ENCODE measurements at regions not wholly inside any gene's neighbourhood (a gene's known extent, or its start where the extent isn't known, plus 50 kb on each side); places are given as distances from the start of the nearest gene placed in this dataset.

DNA sequence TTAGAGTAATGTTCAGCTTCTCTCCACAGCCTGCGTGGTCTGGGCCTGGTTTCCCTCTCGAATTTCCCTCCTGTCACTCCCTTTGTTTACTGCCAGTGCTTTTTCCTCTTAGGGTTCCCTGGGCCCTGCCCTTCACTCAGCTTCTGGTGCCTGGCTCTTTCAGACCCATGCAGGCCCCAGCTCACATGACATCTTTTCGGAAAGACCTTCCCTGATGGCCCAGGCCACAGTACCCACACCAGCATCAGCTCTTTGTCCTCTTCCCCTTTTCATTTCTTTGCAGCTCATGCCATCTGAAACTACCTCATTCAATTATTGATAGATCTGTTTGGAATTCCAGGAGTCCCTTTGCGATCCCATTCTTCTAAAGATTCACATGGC, 68.1 kb upstream of the ABL1 start:
- Histone ChIP-seq H3K4me3 (ENCODE audit: insufficient read depth, low read length) (no peak overlapping the region), H3K79me2 (ENCODE audit: insufficient read depth, low read length) (peaks cover 88% of the 10 kb centered on the region), H3K27me3 (ENCODE audit: insufficient read depth, low read length) (no peaks in the 10 kb centered on the region), H3K9me3 (ENCODE audit: low read depth, low read length) (no peaks in the 10 kb centered on the region), H3K4me1 (ENCODE audit: insufficient read depth, low read length) (peaks cover 51% of the 10 kb centered on the region), H2AFZ (ENCODE audit: low read length) (no peak overlapping the region), H3K4me2 (ENCODE audit: insufficient read depth, low read length) (no peak overlapping the region), H3K36me3 (ENCODE audit: insufficient read depth, low read length) (no peaks in the 10 kb centered on the region), H3K27ac (ENCODE audit: low read depth, low read length) (peak overlapping the region; percentile 88), H4K20me1 (ENCODE audit: insufficient read depth, low read length) (peaks cover 2% of the 10 kb centered on the region)
- no peak for DNase-seq (ENCODE audit: insufficient read length, low spot score, missing footprints)
- TF ChIP-seq, protein P1, sequence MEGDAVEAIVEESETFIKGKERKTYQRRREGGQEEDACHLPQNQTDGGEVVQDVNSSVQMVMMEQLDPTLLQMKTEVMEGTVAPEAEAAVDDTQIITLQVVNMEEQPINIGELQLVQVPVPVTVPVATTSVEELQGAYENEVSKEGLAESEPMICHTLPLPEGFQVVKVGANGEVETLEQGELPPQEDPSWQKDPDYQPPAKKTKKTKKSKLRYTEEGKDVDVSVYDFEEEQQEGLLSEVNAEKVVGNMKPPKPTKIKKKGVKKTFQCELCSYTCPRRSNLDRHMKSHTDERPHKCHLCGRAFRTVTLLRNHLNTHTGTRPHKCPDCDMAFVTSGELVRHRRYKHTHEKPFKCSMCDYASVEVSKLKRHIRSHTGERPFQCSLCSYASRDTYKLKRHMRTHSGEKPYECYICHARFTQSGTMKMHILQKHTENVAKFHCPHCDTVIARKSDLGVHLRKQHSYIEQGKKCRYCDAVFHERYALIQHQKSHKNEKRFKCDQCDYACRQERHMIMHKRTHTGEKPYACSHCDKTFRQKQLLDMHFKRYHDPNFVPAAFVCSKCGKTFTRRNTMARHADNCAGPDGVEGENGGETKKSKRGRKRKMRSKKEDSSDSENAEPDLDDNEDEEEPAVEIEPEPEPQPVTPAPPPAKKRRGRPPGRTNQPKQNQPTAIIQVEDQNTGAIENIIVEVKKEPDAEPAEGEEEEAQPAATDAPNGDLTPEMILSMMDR (IDR thresholded peaks at IDR 0.05; ENCODE audit: extremely low read depth, low read depth, low read length): no peak

DNA sequence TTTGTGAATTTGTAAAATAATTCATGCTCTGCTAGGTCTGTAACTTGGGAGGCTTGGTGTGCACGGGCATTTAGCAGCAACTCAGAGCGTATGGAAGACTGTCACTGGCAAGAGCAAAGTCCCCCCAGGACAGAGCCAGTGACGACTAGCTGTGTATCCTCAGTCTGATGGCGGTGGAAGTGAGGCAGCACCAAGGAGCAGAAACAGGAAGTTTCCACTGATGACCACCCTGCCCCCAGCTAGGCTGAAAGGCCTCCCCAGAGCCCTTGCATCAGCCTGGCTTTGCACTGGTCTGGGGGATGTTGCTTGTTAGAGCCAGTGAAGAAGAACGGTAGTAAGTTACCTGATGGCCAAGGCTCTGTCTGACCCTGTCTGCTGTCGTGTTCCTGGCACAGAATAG, 66.8 kb upstream of the ABL1 start:
- Histone ChIP-seq H3K4me2 (ENCODE audit: insufficient read depth, low read length) (peak overlapping the region; percentile 1), H3K4me3 (ENCODE audit: insufficient read depth, low read length) (no peak overlapping the region), H2AFZ (ENCODE audit: low read length) (no peak overlapping the region), H3K79me2 (ENCODE audit: insufficient read depth, low read length) (peaks cover 94% of the 10 kb centered on the region), H3K36me3 (ENCODE audit: insufficient read depth, low read length) (no peaks in the 10 kb centered on the region), H3K27me3 (ENCODE audit: insufficient read depth, low read length) (no peaks in the 10 kb centered on the region), H3K27ac (ENCODE audit: low read depth, low read length) (peak overlapping the region; percentile 19), H4K20me1 (ENCODE audit: insufficient read depth, low read length) (peaks cover 2% of the 10 kb centered on the region), H3K4me1 (ENCODE audit: insufficient read depth, low read length) (peaks cover 40% of the 10 kb centered on the region), H3K9me3 (ENCODE audit: low read depth, low read length) (no peaks in the 10 kb centered on the region)
- TF ChIP-seq, protein P1 (IDR thresholded peaks at IDR 0.05; ENCODE audit: extremely low read depth, low read depth, low read length): no peak
- DNase-seq (ENCODE audit: insufficient read length, low spot score, missing footprints): no peak

DNA sequence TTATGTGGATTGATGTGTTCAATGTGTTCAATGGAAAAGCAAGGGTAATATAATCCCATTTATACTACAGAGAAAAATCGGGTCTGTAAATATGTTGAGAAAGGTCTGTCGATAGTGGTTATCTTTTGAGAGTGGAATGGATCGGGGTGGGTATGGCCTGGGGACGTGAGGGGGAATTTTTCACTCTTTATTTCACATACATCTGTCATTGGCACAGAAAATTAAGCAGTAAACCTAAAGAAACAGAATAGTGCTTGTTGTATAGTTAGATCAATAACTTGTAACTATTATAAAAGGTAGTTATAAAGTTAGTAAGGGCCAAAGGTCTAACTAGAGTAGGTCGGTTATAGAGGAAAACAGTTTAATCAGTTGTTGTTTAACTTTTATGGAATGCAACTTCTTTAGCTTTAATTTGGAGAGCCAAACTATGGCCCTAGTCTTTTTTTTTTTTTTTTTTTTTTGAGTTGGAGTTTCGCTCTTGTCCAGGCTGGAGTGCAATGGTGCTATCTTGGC, 66.1 kb upstream of the ABL1 start:
- no peaks in the 10 kb centered on the region for H3K9me3 ChIP-seq (ENCODE audit: low read depth, low read length)
- H3K4me1 ChIP-seq (ENCODE audit: insufficient read depth, low read length): peaks cover 34% of the 10 kb centered on the region
- no peak for DNase-seq (ENCODE audit: insufficient read length, low spot score, missing footprints)
- H3K4me2 ChIP-seq (ENCODE audit: insufficient read depth, low read length): no peak overlapping the region
- peaks cover 2% of the 10 kb centered on the region for H4K20me1 ChIP-seq (ENCODE audit: insufficient read depth, low read length)
- no peak overlapping the region for H2AFZ ChIP-seq (ENCODE audit: low read length)
- no peaks in the 10 kb centered on the region for H3K27me3 ChIP-seq (ENCODE audit: insufficient read depth, low read length)
- H3K36me3 ChIP-seq (ENCODE audit: insufficient read depth, low read length): no peaks in the 10 kb centered on the region
- no peak overlapping the region for H3K27ac ChIP-seq (ENCODE audit: low read depth, low read length)
- no peak overlapping the region for H3K4me3 ChIP-seq (ENCODE audit: insufficient read depth, low read length)
- H3K79me2 ChIP-seq (ENCODE audit: insufficient read depth, low read length): peaks cover 94% of the 10 kb centered on the region
- TF ChIP-seq, protein P1 (IDR thresholded peaks at IDR 0.05; ENCODE audit: extremely low read depth, low read depth, low read length): no peak

DNA sequence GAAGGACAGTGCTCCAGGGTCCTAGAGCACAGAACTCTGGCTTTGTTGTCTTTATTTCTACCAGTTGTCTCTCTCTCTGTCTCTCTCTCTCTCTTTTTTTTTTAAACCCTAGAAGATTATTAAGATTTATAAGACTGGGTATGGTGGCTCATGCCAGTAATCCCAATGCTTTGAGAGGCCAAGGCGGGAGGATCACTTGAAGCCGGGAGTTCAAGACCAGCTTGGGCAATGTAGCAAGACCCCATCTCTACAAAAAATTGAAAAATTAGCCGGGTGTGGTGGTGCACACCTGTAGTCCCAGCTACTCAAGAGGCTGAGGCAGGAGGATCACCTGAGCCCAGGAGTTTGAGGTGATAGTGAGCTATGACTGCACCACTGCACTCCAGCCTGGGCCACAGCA, 65.0 kb upstream of the ABL1 start:
- H3K4me3 ChIP-seq (ENCODE audit: insufficient read depth, low read length): no peak overlapping the region
- H3K36me3 ChIP-seq (ENCODE audit: insufficient read depth, low read length): no peaks in the 10 kb centered on the region
- H4K20me1 ChIP-seq (ENCODE audit: insufficient read depth, low read length): peaks cover under 1% of the 10 kb centered on the region
- no peak for DNase-seq (ENCODE audit: insufficient read length, low spot score, missing footprints)
- no peak overlapping the region for H2AFZ ChIP-seq (ENCODE audit: low read length)
- no peak overlapping the region for H3K4me2 ChIP-seq (ENCODE audit: insufficient read depth, low read length)
- TF ChIP-seq, protein P1 (IDR thresholded peaks at IDR 0.05; ENCODE audit: extremely low read depth, low read depth, low read length): no peak
- H3K4me1 ChIP-seq (ENCODE audit: insufficient read depth, low read length): peaks cover 32% of the 10 kb centered on the region
- no peak overlapping the region for H3K27ac ChIP-seq (ENCODE audit: low read depth, low read length)
- H3K9me3 ChIP-seq (ENCODE audit: low read depth, low read length): no peaks in the 10 kb centered on the region
- H3K79me2 ChIP-seq (ENCODE audit: insufficient read depth, low read length): peaks cover 94% of the 10 kb centered on the region
- H3K27me3 ChIP-seq (ENCODE audit: insufficient read depth, low read length): no peaks in the 10 kb centered on the region
